ENCODE measurements at regions not wholly inside any gene's neighbourhood (a gene's known extent, or its start where the extent isn't known, plus 50 kb on each side); places are given as distances from the start of the nearest gene placed in this dataset.

DNA sequence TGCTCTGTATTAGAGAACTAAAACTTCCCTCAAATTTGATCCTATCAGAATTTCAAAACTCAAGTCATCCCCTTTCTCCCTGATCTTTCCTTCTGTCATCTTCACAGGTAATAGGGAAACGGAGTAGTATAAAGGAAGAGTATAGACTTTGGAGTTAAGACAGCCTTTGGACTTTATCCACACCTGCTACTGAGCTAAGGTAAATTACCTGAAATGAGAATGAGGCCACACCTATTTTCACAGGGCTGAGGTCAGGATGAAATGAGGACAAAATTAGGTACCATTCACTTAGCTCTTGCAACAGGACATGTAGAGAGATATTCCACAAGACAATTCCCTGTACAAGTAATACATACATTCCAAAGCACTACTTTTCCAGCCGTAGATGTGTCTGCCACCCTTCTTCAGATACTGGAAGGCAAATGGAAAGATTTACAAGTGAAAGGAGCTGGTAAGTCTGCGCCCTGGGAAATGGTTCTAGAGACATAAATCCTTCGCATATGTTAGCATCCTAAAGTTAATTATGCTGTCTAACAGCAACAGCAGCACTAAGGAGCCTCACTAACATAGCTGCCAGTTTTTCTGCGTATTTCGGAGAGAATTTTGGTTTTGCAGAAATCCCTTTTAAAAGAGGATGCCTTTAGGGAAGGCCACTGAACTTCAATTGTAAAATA is 461.8 kb downstream of the SHQ1 start:
- DNase-seq, result no peak

DNA sequence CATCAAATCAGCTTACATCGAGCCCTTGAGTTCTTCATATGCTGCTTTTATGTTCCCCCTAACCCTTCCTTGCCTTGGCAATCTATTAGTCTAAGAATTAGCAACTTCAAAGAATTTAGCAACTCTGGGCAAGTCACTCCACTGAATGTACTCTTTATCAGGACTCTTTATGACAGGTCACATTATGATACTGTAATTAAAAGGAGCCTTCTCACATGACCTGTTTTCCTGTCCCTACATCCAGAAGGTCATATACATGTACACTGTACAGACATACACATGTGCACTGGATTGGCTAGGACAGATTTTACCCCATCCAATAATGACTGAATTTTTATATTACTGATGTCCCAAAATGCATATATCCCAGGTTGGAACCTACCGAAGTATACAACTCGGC is 463.1 kb downstream of the SHQ1 start:
- no peak for DNase-seq

DNA sequence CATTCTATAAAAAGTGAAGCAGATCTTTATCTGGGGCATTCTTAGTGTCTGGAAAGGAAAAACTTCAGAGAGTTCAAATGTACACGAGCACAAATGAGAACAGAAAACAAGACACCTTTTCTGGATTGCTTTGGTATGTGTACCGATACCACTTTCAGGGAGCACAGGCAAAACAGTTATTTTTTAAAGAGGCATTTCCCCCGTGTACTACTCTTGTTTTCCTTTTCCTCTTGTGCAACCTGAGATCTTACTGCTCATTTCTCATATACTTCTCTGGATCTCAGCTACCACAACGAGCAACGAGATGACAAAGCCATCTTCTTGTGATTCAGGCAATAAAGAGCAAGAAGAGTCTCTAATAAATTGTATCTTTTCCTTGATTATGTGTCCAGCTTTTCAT is 463.6 kb downstream of the SHQ1 start:
- no peak for DNase-seq

DNA sequence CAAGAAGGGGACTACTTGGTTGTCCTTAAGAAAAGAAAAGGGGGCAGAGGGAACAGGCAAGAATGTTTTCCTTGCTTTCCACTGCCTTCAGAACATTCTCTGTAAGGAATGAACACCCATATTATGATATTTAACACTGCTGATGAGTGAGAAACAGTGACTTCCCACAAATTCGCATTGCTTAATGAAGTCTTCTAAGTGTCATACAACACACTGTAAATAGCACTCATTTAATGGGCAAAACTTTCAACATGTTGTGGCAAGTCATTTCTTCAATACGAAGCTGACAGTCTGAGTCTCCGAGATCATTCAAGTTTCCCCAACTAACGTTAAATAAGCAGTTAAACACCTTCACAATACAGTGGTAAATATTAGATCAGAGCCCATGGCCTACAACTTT is 464.4 kb downstream of the SHQ1 start:
- DNase-seq, result no peak

DNA sequence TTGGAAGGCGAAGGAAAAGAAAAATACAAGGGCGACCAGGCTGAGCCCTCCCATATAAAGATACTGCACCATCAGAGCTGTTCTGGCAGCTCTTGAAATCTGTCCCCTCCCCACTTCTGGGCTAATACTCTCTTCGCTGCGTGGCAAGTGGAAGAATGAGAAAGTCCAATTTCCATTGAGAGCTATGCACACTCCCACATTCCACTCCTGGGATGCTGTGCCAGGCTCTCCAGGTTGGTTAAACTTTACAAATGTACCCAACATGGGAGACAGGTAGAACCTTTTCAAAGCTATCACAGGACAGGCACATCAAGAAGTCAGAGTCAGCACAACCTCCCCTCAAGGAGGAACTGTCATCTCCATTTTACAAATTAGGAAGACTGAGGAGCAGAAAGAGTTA is 465.0 kb downstream of the SHQ1 start:
- no peak for DNase-seq

DNA sequence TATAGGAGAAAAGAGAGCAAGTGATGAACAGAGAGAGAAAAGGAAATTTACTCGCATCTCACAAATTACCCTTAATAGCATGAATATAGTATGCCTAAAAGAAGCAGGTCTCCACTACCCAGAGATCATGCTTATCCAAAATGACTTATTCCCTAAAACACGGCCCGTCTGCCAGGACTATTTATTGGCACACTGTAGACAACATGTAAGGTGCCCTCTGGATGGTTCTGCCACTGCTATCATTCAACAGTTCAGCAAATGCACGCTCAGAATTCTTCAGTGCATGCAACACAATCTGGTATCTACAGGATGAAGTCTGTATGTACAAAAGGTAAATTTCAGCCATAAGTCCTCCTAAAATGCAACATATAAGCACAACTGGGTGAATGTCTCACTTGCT is 465.8 kb downstream of the SHQ1 start:
- DNase-seq, result no peak

DNA sequence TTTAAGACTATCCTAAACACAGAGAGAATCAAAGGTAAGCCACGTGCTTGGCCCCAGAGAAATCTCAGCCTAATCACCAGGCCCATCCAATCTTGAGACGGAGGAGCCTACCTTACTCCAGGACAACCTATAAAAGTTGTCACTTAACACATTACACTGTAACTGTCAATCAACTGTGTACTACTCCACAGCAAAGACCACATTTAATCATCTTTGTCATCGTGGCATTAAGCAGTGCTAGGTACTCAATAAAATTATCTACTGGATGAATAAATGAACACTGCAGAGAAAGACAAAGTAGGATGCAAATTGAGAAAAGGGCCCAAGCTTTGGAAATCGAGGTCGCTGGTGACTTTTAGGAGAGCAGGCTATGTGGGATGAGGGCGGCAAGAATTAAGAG is 466.7 kb downstream of the SHQ1 start:
- no peak for DNase-seq

DNA sequence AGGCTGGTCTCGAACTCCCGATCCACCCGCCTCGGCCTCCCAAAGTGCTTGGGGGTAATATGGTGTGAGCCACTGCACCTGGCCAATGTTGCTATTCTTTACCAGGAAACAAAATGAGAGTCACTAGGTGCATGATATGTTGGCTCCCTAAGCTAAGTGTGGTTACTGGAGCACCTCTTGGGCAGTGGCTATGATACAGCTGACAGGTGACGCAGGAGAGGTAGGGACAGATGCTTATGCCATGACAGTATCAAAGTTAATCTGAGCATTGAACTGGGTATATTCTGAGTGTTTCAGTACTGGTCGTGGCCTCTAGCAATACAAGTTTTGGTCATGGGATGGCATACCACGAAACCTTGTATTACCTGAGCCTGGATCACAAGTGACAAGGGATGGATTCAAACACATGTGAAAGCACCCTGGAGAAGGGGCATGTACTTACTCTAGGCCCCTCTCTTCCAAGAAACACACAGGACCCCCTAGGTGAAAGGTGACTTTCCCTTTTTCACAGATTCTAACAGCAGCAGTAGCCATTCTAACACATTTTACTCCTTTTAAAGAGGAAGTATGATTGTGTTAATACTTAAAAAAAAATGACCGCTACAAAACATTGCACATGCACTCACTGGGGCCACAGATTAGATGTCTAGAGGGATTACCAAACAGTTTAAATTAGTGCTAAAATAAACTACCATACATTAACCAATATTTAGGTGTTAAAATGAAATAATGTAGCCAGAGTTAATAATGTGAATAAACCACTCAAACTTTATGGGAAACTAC is 467.3 kb downstream of the SHQ1 start:
- no peak for DNase-seq

DNA sequence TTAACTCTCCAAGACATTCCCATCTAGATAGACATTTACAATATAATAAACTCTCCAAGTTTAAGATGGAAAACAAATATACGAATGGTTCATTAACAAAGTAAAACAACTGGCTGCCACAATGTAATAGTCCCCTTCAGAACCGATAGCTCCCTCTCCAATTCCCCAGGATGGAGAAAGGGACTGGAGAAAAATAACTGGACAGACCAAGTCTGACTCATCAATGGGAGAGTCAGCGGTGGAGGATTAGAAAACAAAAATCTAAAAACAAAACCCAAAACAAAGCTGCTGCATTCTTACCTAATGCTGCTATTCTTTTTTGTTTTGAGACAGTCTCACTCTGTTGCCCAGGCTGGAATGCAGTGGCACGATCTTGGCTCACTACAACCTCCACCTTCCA is 468.1 kb downstream of the SHQ1 start:
- no peak for DNase-seq

DNA sequence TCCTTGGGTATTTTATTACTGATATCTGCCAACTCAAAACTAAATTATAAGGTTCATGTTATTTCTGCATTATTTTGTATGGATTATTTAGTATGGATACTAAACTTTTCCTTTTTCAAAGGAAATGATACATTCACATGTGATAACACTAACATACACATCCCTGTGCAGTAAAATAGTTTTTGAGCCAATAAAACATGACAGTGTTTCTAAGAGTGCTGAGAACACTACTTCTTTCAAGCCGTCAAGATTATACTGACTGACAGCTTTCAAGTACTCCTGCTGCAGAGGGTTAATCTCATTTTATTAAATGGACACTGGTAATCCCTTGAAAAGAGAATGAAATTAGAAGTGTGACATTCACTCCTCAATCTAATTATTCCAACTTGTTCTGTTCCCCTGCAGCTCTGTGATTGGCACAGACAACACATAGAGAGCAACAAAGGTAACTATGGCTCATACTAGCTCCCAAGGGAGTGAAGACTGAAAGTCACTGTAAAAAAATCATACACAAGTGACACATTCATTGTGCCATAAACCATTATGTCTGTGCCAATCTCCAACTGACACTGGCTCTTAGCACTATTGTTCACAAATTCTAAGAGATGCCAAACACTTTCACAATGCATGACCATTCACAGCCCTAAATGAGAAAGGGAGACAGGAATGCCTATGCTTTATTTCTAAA is 468.6 kb downstream of the SHQ1 start:
- DNase-seq, result no peak

DNA sequence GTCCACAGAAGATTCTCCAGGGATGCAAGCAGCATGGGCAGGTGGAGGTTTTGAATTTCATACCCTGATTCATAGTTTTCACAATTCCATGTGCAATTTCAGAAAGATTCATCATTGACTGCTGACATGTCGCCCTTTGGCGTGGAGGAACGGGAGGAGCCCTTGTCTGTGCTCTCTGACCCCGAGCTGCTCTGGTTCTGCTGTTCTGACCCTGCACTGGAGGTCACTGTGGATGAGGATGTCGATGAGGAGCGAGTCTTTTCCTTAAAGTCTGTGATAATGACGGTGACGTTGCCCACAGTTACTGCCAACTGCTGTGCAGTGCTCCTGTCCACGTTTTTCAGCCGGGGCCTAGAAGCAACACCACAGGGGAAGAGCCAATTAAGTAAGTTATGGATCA is 470.0 kb downstream of the SHQ1 start:
- DNase-seq, result no peak

DNA sequence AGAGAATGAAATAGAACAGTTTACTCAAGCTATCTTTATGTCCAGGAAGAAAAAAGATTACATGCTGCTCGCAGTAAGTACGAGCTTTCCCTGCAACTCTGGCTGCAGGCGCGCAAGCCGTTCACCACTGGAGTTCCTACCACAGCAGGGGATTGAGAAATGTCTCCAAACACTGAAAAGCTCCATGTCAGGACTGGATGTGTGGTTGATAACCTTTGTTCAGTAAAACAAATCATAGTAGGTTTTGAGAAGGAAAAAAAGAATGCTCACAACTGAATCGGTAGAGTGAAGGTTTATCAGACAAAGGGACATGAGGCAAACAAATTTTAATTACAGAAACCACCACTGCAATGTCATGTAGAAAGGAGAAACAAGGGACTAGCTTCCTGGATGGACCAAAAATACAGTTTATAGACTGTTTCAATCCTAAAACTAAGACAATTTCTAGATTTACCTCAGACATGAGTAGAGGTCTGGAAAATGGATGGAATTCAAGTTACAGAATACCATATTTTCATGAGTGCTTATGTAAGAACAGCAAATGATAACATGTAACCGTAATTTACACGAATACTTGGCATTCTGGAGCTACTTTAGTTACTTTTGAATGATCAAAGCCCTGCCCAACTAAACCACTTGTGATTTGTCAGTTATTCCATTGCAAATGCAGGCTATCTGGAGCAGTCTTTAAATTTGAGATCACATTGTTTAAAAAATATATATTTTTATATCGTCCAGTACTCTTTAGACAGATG is 471.1 kb downstream of the SHQ1 start:
- no peak for DNase-seq

DNA sequence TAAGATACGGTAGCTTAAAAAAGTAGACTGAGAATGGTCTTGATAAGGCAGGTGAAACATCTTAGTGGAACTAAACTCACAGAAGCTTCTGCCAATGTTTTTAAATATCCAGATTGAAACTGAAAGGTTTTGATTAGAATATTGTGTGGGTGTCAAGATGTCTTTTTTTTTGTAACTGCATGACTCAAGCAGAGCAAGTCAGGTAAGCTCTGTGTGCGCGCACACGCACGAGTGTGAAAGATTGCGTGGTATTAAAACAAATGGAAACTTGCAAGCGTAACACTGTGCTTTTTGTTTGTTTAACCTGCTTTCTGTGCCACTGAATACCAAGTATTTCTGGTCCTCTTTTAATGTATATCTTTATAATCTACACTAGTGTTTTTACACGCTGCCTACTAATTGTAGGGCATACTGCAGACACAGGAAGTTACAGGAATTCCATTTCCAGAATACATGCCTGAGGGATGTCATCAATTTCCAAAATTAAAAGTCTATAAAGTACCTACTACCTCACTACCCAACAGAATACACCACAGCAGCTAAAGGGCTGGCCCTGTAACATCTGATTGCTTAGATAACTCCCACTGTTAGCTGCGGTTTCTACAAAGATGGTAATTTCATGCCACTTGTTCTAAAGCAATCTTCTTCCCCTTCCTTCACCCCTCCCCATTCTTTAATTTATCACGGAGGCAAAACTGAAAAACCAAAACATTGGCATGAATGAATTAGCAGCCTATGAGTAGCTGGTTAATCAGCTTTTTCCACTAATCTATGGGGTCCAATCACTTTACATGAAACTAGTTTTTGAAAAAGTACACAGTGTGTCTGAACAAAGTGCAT is 472.8 kb downstream of the SHQ1 start:
- peak; percentile 49 to 51 for DNase-seq

DNA sequence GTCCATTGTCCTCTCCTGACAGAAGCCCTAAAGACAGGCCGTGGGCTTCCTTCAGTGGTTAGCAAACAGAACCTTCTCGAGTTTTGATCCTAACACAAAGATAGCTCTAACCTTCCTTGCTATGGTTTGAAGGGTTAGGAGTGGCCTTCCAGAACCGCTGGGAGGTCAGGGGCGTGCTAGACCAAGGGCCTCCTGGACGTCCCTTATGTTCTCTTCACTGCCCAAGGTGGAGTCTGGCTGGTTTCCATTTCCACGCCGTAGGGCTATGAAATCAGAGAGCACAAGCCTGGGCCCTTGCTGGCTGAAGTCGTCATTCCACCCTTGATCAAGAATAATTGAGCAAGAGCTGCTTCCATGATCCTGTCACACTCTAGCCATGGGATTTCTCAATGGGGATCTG is 475.1 kb downstream of the SHQ1 start:
- no peak for DNase-seq

DNA sequence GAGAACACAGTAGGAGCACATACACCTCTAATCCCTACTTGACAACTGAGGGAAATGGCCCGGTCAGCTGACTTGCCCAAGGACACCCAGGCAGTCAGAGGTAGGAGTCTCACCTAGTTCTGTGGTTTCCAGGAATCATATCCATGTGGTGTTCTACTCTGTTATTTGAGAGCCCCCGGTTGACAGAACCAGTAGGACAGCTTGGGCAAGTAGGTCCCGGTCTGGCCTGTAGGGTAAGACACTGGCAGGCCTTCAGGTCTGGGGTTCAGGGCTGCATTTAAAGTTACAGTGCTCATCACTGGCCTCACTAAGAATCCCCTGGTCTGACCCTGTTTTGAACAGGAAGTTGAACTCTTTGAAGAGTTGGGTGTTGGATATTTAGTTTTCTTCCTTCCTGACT is 476.1 kb downstream of the SHQ1 start:
- no peak for DNase-seq

DNA sequence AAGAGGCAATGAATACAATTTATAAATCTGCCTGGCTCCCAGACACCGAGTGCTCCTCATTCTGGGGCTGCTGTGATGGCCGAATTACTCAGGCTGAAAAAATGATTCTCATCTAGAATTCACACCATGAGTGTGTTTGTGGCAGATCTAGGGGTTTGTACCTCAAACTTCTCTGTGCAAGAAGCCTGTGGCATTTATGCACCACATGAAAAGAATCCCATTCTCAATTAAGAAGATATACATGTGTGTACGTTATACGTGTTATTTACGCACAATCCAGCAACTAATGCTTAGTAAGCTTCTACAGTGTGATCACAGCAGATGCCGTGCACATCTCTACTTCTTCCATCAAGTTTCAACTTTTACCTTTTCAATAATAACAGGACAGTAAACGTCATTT is 476.8 kb downstream of the SHQ1 start:
- no peak for DNase-seq

DNA sequence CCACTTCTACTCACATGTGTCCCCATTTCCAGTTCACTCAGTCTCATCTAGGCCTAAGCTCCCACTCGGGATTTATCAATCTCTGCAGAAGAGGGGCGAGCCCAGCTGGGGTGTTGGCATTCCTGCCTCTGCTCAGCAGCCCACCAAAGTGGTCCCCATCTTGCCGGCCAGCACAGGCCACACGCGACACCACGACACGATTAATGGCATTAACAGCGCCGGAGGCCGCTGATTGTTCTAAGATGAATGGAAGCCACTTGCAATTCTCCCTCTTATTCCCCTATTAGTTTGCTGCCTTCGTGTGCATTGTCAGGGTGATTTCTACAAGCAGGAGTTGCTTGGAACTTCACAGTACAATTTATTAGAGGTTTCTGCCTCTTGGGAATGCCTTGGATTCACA is 477.3 kb downstream of the SHQ1 start:
- DNase-seq, result no peak

DNA sequence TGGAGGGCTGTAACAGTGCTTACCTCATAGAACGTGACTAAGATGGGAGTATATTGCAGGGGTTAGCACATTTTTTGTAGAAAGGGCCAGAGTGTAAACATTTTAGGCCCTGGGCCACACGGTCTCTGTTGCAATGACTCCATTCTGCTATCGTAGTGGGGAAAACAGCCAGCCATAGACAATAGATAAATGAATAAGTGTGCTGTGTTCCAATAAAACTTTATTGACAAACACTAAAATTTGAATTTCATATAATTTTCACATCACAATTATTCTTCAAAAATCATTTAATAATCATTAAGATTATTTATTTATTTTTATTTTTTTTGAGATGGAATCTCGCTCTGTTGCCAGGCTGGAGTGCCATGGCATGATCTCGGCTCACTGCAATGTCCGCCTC is 478.6 kb downstream of the SHQ1 start:
- DNase-seq, result no peak

DNA sequence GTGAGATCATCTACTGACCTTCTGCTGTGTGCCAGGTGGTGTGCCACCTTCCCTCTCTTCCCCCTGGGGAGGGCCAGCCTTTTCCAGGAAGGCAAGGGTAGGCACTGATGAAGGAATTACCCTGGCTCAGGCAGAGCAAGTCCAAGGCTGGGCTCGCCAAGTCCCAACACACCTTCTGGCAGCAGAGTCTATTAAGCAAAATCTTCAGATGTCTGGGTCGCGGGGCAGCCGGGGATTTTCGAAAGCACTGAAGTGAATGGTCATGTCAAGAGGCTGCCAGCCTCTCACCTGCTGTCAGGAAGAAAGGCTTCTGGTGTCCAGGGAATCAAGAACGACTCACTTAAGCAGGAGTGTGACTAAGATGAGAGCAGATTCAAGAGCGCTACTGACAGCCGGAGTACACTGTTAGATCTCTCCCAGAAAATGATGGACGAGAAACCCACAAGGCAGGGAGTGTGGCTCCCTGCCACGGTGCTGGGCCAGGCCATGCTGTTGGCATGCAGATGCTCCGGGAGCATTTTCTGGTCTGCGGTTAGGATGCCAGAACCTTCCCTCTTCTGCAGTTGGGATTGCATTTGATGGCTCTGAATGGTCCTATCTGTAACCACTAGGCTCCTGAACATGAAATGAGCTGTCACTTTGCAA is 479.8 kb downstream of the SHQ1 start:
- DNase-seq, result no peak

DNA sequence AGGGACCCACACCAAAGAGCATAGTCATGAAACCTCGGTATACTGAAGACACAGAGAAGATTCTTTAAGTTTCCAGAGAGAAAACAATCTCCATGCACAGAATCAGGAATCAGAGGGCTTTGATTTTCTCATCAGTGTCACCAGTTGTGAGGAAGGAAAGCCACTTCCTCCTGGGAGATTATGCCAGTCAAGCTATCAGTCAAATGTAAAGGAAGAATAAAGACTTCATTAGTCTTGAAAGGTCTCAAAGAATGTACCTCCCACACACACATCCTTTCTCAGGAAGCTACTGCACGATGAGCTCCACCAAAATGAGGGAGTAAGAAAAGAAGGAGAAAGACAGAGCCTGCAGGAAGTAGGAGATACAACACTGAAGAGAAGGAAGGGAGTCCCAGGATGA is 486.3 kb downstream of the SHQ1 start:
- DNase-seq, result no peak

DNA sequence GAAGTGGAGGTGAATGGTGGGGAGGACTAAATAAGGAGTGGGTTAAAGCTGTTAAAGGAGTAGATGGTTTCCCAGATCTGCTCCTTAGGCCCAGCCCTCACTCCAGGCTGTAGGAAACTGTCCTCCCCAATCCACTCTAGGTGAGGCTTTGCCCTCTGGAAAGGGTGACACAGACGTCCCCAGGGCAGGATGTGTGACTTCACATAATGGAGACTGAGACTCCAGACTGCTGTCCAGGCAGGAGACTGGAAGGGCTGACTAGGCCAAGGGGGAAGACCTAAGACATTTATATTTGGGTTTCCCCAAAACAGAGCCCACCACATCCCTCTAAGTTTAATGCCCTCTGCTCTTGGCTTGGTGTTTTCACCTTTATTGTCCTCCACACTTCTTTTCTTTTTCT is 488.5 kb downstream of the SHQ1 start:
- DNase-seq, result no peak

DNA sequence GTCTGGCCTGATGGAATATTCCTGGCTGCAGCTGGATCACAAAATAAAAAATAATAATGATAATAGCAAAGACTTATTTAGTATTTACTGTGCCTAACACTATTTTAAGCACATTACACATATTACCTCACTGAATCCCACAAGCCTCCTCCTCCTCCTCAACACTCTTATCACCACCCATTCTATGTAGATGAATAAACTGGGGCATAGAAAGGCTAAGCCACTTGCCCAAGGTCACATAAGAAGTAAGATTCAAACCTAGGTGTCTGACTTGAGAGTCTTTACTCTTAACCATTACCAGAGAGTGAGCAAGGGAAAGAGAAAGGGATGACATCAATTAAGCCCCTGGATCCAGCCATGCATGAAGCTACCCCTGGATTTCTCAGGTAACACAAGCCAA is 493.1 kb downstream of the SHQ1 start:
- DNase-seq, result no peak

Measured in activated T-cell treated with anti-CD3 and anti-CD28 coated beads, Interleukin-2, amount 50 U/mL, for 48 hours (primary cell).